Activated naive CD8-positive, alpha-beta T cell treated with anti-CD3 and anti-CD28 coated beads for 36 hours (primary cell): ENCODE measurements at regions not wholly inside any gene's neighbourhood (a gene's known extent, or its start where the extent isn't known, plus 50 kb on each side); places are given as distances from the start of the nearest gene placed in this dataset.

ENCODE experiments used
- DNase-seq: peaks from one replicate; pipeline ENCODE4 v3.0.0; 2021
- H3K27ac Mint-ChIP-seq: one replicate; pipeline ENCODE4 v1.8.0; 2022; ENCODE audit warnings: mild to moderate bottlenecking, moderate library complexity, mixed read lengths
- H3K27me3 Mint-ChIP-seq: one replicate; pipeline ENCODE4 v1.8.0; 2022; ENCODE audit warnings: mild to moderate bottlenecking, mixed read lengths
- H3K36me3 Mint-ChIP-seq: one replicate; pipeline ENCODE4 v1.8.0; 2021; ENCODE audit warnings: mild to moderate bottlenecking, mixed read lengths
- H3K4me1 Mint-ChIP-seq: one replicate; pipeline ENCODE4 v1.8.0; 2021; ENCODE audit warnings: mixed read lengths
- H3K4me3 Mint-ChIP-seq: one replicate; pipeline ENCODE4 v1.8.0; 2022; ENCODE audit warnings: mild to moderate bottlenecking, moderate library complexity, mixed read lengths
- H3K9me3 Mint-ChIP-seq: one replicate; pipeline ENCODE4 v1.8.0; 2022; ENCODE audit warnings: mixed read lengths

GRCh38 chrX:10040961-10041360 is 73.8 kb downstream of the CLDN34 start:
- Mint-ChIP-seq H3K27ac (no peak overlapping the region), H3K36me3 (no peaks in the 10 kb centered on the region), H3K9me3 (no peaks in the 10 kb centered on the region)

DNA sequence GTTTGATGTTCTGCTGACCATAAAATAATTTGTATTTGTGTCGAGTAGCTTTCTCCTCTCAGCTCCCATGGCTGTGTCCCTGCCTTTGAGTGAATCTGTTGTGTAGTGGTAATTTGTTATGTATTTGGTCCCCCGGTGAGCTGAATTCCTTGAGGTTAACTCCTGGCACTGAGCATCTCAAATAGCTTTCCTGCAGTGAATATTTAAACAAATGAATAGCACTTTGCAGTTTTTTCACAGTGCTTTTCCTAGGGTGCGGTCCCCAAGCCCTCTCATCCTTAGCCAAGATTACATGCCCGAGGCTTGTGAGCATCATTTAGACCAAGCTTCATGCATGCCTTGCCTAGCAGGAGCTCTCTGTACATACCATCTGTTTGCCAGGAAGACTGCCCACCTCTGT is 74.2 kb downstream of the CLDN34 start:
- Mint-ChIP-seq H3K36me3 (no peaks in the 10 kb centered on the region), H3K27me3 (no peaks in the 10 kb centered on the region), H3K4me1 (peaks cover 9% of the 10 kb centered on the region), H3K9me3 (no peaks in the 10 kb centered on the region), H3K4me3 (no peak overlapping the region), H3K27ac (no peak overlapping the region)
- DNase-seq = no peak

More at GRCh38 chrX:10040961-10041360, 73.8 kb downstream of the CLDN34 start:
- H3K27me3 Mint-ChIP-seq = no peaks in the 10 kb centered on the region
- peaks cover 9% of the 10 kb centered on the region for H3K4me1 Mint-ChIP-seq
- DNase-seq = no peak
- no peak overlapping the region for H3K4me3 Mint-ChIP-seq

GRCh38 chrX:10042055-10042454 is 74.9 kb downstream of the CLDN34 start:
- no peak for DNase-seq
- Mint-ChIP-seq H3K4me3 (no peak overlapping the region), H3K9me3 (no peaks in the 10 kb centered on the region), H3K27ac (no peak overlapping the region), H3K4me1 (peaks cover 9% of the 10 kb centered on the region), H3K27me3 (no peaks in the 10 kb centered on the region), H3K36me3 (no peaks in the 10 kb centered on the region)

- H3K9me3 Mint-ChIP-seq = no peaks in the 10 kb centered on the region
- H3K4me3 Mint-ChIP-seq = no peak overlapping the region
- H3K27ac Mint-ChIP-seq = no peak overlapping the region
- H3K36me3 Mint-ChIP-seq = no peaks in the 10 kb centered on the region
- peaks cover 9% of the 10 kb centered on the region for H3K4me1 Mint-ChIP-seq
- no peaks in the 10 kb centered on the region for H3K27me3 Mint-ChIP-seq
- no peak for DNase-seq
Observed at GRCh38 chrX:10043386-10043785, 76.2 kb downstream of the CLDN34 start.

GRCh38 chrX:10044021-10044420 is 76.9 kb downstream of the CLDN34 start:
- no peak for DNase-seq
- H3K4me3 Mint-ChIP-seq = no peak overlapping the region
- H3K4me1 Mint-ChIP-seq = peaks cover 9% of the 10 kb centered on the region
- no peaks in the 10 kb centered on the region for H3K9me3 Mint-ChIP-seq
- H3K27me3 Mint-ChIP-seq = no peaks in the 10 kb centered on the region
- H3K27ac Mint-ChIP-seq = no peak overlapping the region
- no peaks in the 10 kb centered on the region for H3K36me3 Mint-ChIP-seq

DNA sequence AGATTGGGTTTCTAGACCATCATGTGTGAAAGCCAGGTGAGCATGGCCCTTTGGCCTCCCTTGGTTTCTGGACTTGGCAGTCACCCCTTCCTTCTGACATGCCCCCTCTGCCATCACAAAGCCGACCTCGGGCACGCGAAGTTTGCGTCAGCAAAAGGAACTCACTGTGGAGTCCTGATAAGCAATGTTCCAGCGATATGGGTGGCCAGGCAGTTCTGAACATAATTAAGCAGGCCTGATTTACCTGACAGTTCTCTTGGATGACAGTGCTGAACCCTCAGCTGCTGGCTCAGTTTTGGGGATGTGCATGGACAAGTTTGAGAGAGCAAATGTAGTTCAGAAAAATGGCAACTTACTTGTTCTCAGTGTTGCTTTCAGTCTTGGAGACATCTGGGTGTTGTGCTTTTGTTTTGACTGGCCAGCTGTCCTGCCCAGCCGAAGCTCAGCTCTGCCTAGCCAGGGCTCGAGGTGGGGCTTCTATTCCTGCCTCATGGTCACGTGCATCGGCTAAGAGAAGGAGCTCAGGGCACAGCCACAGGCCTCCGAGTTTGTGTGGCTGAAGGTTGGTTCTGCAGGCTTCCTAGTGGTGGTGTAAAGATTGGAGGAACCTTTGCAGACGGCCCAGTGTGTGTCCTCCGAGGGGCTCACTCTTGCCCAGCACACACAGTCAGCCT is 78.3 kb downstream of the CLDN34 start:
- no peak for DNase-seq
- Mint-ChIP-seq H3K36me3 (no peaks in the 10 kb centered on the region), H3K27ac (no peak overlapping the region), H3K4me3 (no peak overlapping the region), H3K9me3 (no peaks in the 10 kb centered on the region), H3K27me3 (no peaks in the 10 kb centered on the region), H3K4me1 (peaks cover 4% of the 10 kb centered on the region)

- no peak for DNase-seq
- Mint-ChIP-seq H3K36me3 (no peaks in the 10 kb centered on the region), H3K27ac (no peak overlapping the region), H3K27me3 (no peaks in the 10 kb centered on the region), H3K4me1 (peaks cover 11% of the 10 kb centered on the region), H3K4me3 (no peak overlapping the region), H3K9me3 (no peaks in the 10 kb centered on the region)
Observed at GRCh38 chrX:10047133-10047532, 80.0 kb downstream of the CLDN34 start.

DNA sequence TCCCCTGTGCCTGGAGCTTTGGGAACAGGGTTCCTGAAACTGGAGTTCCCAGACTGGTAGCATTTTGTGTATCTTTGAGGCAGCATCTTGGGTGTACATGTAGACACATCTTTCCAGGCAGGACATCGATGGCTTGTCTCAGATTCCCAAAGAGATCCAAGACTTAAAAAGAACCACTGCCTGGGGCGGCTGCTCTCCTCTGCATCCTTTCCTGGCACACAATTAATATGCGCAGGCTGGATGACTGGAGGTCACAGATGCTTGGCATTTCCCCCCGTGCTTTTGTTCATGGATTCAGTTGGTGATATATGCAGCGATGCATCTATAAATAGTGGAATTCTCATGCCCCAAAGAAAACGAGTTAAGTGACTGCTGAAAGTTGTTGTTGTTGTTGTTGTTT is 80.5 kb downstream of the CLDN34 start:
- Mint-ChIP-seq H3K27me3 (no peaks in the 10 kb centered on the region), H3K36me3 (no peaks in the 10 kb centered on the region), H3K4me1 (peaks cover 11% of the 10 kb centered on the region), H3K9me3 (no peaks in the 10 kb centered on the region), H3K27ac (no peak overlapping the region), H3K4me3 (no peak overlapping the region)
- DNase-seq = no peak

GRCh38 chrX:10048076-10048475 is 80.9 kb downstream of the CLDN34 start:
- Mint-ChIP-seq H3K27me3 (no peaks in the 10 kb centered on the region), H3K4me1 (peaks cover 11% of the 10 kb centered on the region), H3K27ac (no peak overlapping the region), H3K4me3 (no peak overlapping the region), H3K9me3 (no peaks in the 10 kb centered on the region), H3K36me3 (no peaks in the 10 kb centered on the region)
- no peak for DNase-seq

DNA sequence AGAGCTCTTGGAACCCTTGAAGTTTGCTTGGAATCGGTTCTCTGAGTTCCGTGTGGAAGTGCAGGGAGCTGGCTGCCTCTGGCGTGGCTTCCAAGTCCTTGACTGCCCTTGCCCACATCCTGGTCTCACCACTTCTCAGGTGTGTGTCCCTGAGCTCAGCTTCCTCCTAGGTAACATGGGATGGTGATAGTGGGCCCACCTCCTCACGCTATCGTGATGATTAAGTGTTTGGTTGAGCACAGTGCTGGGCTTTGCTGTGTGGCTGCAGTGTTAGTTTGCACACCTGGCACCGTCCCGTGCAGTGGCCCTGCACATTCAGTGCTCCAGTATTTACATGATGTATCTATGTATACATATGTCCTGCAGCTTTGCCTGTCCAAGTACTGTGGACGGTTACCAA is 81.5 kb downstream of the CLDN34 start:
- no peak for DNase-seq
- no peaks in the 10 kb centered on the region for H3K27me3 Mint-ChIP-seq
- H3K9me3 Mint-ChIP-seq = no peaks in the 10 kb centered on the region
- H3K4me1 Mint-ChIP-seq = peaks cover 11% of the 10 kb centered on the region
- no peak overlapping the region for H3K27ac Mint-ChIP-seq
- H3K36me3 Mint-ChIP-seq = no peaks in the 10 kb centered on the region
- no peak overlapping the region for H3K4me3 Mint-ChIP-seq

DNA sequence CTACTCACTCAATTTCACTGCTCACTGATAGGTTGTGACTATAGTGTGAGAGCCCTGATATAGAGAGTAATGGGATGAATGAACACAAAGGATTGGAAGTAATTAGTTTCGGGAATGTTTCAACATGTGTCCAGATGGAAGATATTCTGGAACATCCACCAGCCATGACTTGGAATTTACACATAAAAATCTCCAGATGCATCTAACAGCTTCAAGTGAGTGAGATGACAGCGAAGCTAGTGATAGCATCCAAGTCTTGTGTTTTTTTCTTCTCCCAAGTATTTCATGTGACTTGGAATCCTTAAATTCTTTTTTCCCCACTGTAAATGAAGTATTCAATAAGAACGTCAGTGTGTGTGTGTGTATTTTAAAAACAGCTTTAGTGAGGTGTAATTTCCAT is 82.1 kb downstream of the CLDN34 start:
- DNase-seq = no peak
- Mint-ChIP-seq H3K4me1 (peaks cover 11% of the 10 kb centered on the region), H3K9me3 (no peaks in the 10 kb centered on the region), H3K27ac (no peak overlapping the region), H3K4me3 (no peak overlapping the region), H3K27me3 (no peaks in the 10 kb centered on the region), H3K36me3 (no peaks in the 10 kb centered on the region)

DNA sequence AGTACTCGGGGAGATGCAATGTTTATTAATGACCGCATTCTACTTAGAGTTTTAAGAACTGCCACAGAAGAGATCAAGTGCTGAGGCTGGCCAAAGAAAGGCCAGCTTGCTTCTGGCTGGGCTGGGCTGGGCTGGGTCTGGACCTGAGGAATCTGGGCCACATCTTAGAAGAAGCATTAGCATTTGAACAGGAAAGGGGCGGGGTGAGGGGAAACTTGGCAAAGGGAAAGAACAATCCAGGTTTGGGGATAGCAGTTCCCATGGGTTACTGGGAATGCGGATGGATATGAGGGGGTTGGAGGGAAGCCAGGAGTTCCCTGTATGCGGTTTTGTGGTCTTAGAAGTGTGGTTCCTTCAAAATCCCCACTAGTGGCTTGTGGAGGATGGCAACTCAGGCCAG is 83.3 kb downstream of the CLDN34 start:
- Mint-ChIP-seq H3K36me3 (peaks cover 5% of the 10 kb centered on the region), H3K27me3 (no peaks in the 10 kb centered on the region)

DNA sequence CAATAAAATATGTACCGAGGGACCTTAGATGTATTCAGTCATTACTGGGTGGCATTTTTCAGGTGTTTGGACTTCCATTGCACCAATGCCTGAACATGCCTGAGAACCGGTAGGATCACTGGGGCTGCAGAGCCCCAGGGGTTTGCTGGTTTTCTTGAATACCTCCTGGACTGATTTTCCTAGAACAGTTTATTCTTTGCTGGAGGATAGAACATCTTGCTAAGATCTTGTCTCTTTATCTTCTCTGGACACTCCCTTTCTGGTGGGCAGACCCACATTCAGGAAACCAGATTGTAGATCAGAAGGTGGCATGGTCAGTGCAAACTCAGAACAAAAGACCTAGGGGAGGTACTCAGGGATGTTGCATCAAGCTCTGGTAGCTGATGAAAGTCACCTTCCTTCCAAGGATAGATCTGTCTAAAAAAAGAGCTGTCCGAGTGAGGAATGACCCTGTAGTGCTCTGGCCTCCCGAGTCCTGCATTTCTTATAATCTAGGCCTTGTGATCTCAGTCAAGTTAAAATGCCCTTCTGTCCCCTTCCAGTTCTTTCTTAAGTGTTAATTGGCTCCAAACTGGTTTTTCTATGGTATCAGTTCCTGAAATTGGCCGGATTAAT is 84.8 kb downstream of the CLDN34 start:
- DNase-seq = no peak
- Mint-ChIP-seq H3K9me3 (peaks cover 3% of the 10 kb centered on the region), H3K27me3 (no peaks in the 10 kb centered on the region), H3K36me3 (peaks cover 5% of the 10 kb centered on the region), H3K27ac (no peak overlapping the region), H3K4me3 (no peak overlapping the region), H3K4me1 (peaks cover 11% of the 10 kb centered on the region)

More for the DNA sequence above, 83.3 kb downstream of the CLDN34 start:
- Mint-ChIP-seq H3K27ac (no peak overlapping the region), H3K9me3 (peaks cover 3% of the 10 kb centered on the region), H3K4me1 (peaks cover 11% of the 10 kb centered on the region), H3K4me3 (no peak overlapping the region)
- DNase-seq = no peak

DNA sequence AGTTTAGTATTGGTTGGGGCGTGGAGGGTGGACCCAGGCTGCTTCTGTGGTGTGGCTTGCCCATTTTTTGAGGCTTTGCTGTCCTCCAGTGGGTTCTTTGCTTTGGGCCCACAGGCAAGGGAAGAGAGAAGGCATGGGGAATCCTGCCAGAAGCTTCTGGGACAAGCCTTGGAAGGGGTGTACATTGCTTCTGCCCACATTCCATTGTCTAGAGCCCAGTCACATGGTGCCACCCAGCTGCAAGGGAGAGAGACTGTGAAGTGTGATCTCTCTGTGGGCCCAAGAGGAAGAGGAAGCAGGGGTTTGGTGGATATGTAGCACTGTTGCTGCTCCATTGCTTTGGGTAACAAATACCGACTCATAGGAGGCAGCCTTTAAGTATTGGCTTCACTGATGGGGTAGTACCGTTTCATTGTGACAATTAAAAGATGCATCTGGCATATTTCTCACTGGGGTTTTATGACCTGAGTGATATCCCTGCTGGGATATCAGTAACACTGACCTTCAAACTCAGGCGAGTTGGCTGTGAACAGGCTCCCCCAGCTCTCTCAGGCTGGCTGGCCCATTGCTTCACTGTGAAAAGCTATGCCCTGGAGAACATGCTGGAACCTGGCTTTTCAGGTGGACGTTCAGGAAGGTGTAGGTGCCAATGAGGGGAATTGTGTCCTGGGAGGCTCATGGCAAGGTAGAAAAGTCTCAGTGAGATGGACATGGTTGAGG is 85.9 kb downstream of the CLDN34 start:
- peaks cover 3% of the 10 kb centered on the region for H3K9me3 Mint-ChIP-seq
- no peaks in the 10 kb centered on the region for H3K27me3 Mint-ChIP-seq
- DNase-seq = no peak
- H3K4me1 Mint-ChIP-seq = peaks cover 11% of the 10 kb centered on the region
- H3K36me3 Mint-ChIP-seq = peaks cover 5% of the 10 kb centered on the region
- no peak overlapping the region for H3K4me3 Mint-ChIP-seq
- no peak overlapping the region for H3K27ac Mint-ChIP-seq

DNA sequence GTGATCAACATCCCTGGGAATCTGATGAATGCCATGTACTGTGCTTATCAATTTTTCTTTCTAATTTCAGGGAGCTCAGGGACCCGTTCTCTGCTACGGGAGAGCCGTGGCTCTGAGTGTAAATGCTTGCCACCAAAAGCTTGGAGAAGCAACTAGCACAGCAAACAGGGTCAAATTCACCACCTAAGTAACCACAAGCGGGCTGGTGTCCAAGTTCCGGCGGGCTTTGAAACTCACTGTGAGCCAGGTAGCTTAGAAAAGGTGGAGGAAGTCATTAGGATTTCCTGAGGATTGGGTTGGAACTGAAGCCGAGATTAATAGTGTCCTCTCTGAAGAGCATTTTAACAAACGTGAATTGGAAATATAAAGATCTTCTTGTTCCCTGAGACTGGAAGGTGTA is 87.2 kb downstream of the CLDN34 start:
- Mint-ChIP-seq H3K4me1 (peaks cover 12% of the 10 kb centered on the region), H3K36me3 (peaks cover 5% of the 10 kb centered on the region), H3K9me3 (peaks cover 3% of the 10 kb centered on the region), H3K4me3 (no peak overlapping the region), H3K27ac (no peak overlapping the region), H3K27me3 (no peaks in the 10 kb centered on the region)
- DNase-seq = no peak

DNA sequence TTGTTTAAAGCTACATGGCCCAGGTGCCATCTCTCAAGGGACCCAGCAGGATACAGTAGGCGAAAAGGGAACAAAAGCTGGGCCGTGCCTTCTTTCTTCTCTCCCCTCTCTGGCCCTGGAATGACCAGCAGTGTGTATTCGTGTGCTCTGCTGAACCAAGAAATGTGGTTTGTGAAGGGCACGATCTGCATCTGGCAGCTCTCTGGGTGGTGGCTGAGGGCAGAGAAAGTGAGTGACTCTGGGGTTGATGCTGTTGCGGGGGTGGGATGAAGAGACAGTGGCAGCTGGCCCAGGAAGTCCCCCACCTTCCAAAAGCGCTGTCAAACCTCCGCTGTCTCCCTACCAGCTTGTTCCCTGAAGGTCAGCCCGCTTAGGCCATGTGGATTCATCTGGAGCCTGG is 88.3 kb downstream of the CLDN34 start:
- peaks cover 5% of the 10 kb centered on the region for H3K36me3 Mint-ChIP-seq
- H3K9me3 Mint-ChIP-seq = peaks cover 3% of the 10 kb centered on the region
- H3K4me1 Mint-ChIP-seq = peaks cover 8% of the 10 kb centered on the region
- H3K27ac Mint-ChIP-seq = no peak overlapping the region
- H3K4me3 Mint-ChIP-seq = no peak overlapping the region
- DNase-seq = no peak
- no peaks in the 10 kb centered on the region for H3K27me3 Mint-ChIP-seq
